ENCODE measurements at regions not wholly inside any gene's neighbourhood (a gene's known extent, or its start where the extent isn't known, plus 50 kb on each side); places are given as distances from the start of the nearest gene placed in this dataset.
"Not testable (repeated sequence)": the region's sequence is repeated elsewhere in the genome, so short reads cannot be mapped to it uniquely, and the experiment has no call there.

GRCh38 chr14:27881646-27882045 lies 884.9 kb upstream of the FOXG1 start:
- DNase-seq (no peak), ATAC-seq (ENCODE audit: low read depth in 2 of 2) (no peak)
- Mint-ChIP-seq H3K9me3 (peaks cover 0 to 16% (median 5%) of the 10 kb centered on the region in 7 donors), H3K27ac (no peak overlapping the region), H3K27me3 (no peaks in the 10 kb centered on the region), H3K4me3 (no peak overlapping the region), H3K4me1 (no peaks in the 10 kb centered on the region), H3K36me3 (no peaks in the 10 kb centered on the region)

- Mint-ChIP-seq H3K36me3 (no peaks in the 10 kb centered on the region), H3K9me3 (peaks cover 0 to 13% (median 4%) of the 10 kb centered on the region in 7 donors), H3K4me1 (no peaks in the 10 kb centered on the region), H3K4me3 (no peak overlapping the region), H3K27me3 (no peaks in the 10 kb centered on the region), H3K27ac (peak overlapping the region in 1 of 6 donors; percentile 5)
- no peak for DNase-seq
- ATAC-seq (ENCODE audit: low read depth in 2 of 2) = no peak
These were observed 880.3 kb upstream of the FOXG1 start for GRCh38 chr14:27886256-27886655.

- Mint-ChIP-seq H3K27ac (no peak overlapping the region), H3K4me1 (no peaks in the 10 kb centered on the region), H3K9me3 (peaks cover 0 to 8% (median 3%) of the 10 kb centered on the region in 7 donors), H3K27me3 (no peaks in the 10 kb centered on the region), H3K4me3 (no peak overlapping the region), H3K36me3 (no peaks in the 10 kb centered on the region)
- DNase-seq (no peak), ATAC-seq (ENCODE audit: low read depth in 2 of 2) (no peak)
These were observed 876.3 kb upstream of the FOXG1 start for GRCh38 chr14:27890259-27890658.

- H3K27ac Mint-ChIP-seq; H3K4me1 Mint-ChIP-seq; DNase-seq; H3K27me3 Mint-ChIP-seq; ATAC-seq (ENCODE audit: low read depth in 2 of 2); H3K36me3 Mint-ChIP-seq; H3K4me3 Mint-ChIP-seq; H3K9me3 Mint-ChIP-seq: not testable (repeated sequence)
These were observed 858.1 kb upstream of the FOXG1 start for GRCh38 chr14:27908484-27908883.

GRCh38 chr14:27916326-27916725 lies 850.3 kb upstream of the FOXG1 start:
- no peak overlapping the region for H3K4me3 Mint-ChIP-seq
- ATAC-seq (ENCODE audit: low read depth in 2 of 2) (no peak), DNase-seq (no peak)
- H3K4me1 Mint-ChIP-seq = no peaks in the 10 kb centered on the region
- peaks cover 0 to 18% (median 8%) of the 10 kb centered on the region in 7 donors for H3K9me3 Mint-ChIP-seq
- H3K27me3 Mint-ChIP-seq = no peaks in the 10 kb centered on the region
- H3K27ac Mint-ChIP-seq = no peak overlapping the region
- no peaks in the 10 kb centered on the region for H3K36me3 Mint-ChIP-seq

- DNase-seq (no peak), ATAC-seq (ENCODE audit: low read depth in 2 of 2) (no peak)
- no peaks in the 10 kb centered on the region for H3K27me3 Mint-ChIP-seq
- H3K9me3 Mint-ChIP-seq = peaks cover 2 to 17% (median 10%) of the 10 kb centered on the region in 7 donors
- no peaks in the 10 kb centered on the region for H3K36me3 Mint-ChIP-seq
- no peak overlapping the region for H3K27ac Mint-ChIP-seq
- no peak overlapping the region for H3K4me3 Mint-ChIP-seq
- no peaks in the 10 kb centered on the region for H3K4me1 Mint-ChIP-seq
These were observed 848.7 kb upstream of the FOXG1 start for GRCh38 chr14:27917896-27918295.

GRCh38 chr14:27927519-27927918 lies 839.1 kb upstream of the FOXG1 start:
- H3K4me1 Mint-ChIP-seq = no peaks in the 10 kb centered on the region
- peaks cover 0 to 8% (median under 1%) of the 10 kb centered on the region in 7 donors for H3K9me3 Mint-ChIP-seq
- ATAC-seq (ENCODE audit: low read depth in 2 of 2) = no peak
- H3K4me3 Mint-ChIP-seq = no peak overlapping the region
- no peak overlapping the region for H3K27ac Mint-ChIP-seq
- no peak for DNase-seq
- H3K27me3 Mint-ChIP-seq = no peaks in the 10 kb centered on the region
- no peaks in the 10 kb centered on the region for H3K36me3 Mint-ChIP-seq

- Mint-ChIP-seq H3K27ac (no peak overlapping the region), H3K4me3 (no peak overlapping the region), H3K9me3 (peaks cover 0 to 13% (median 5%) of the 10 kb centered on the region in 7 donors), H3K36me3 (no peaks in the 10 kb centered on the region), H3K4me1 (no peaks in the 10 kb centered on the region), H3K27me3 (no peaks in the 10 kb centered on the region)
- DNase-seq (no peak), ATAC-seq (ENCODE audit: low read depth in 2 of 2) (no peak)
These were observed 836.7 kb upstream of the FOXG1 start for GRCh38 chr14:27929797-27930347.

- no peaks in the 10 kb centered on the region for H3K36me3 Mint-ChIP-seq
- DNase-seq (no peak), ATAC-seq (ENCODE audit: low read depth in 2 of 2) (no peak)
- H3K4me1 Mint-ChIP-seq = no peaks in the 10 kb centered on the region
- H3K27me3 Mint-ChIP-seq = no peaks in the 10 kb centered on the region
- no peak overlapping the region for H3K4me3 Mint-ChIP-seq
- no peak overlapping the region for H3K27ac Mint-ChIP-seq
- peaks cover 2 to 14% (median 7%) of the 10 kb centered on the region in 7 donors for H3K9me3 Mint-ChIP-seq
These were observed 828.2 kb upstream of the FOXG1 start for GRCh38 chr14:27938392-27938791.

GRCh38 chr14:27945512-27945911 lies 821.1 kb upstream of the FOXG1 start:
- ATAC-seq (ENCODE audit: low read depth in 2 of 2) = no peak
- no peaks in the 10 kb centered on the region for H3K4me1 Mint-ChIP-seq
- no peak for DNase-seq
- no peaks in the 10 kb centered on the region for H3K36me3 Mint-ChIP-seq
- peaks cover 0 to 7% (median under 1%) of the 10 kb centered on the region in 7 donors for H3K9me3 Mint-ChIP-seq
- no peak overlapping the region for H3K4me3 Mint-ChIP-seq
- H3K27me3 Mint-ChIP-seq = no peaks in the 10 kb centered on the region
- H3K27ac Mint-ChIP-seq = no peak overlapping the region

- Mint-ChIP-seq H3K36me3 (no peaks in the 10 kb centered on the region), H3K4me3 (no peak overlapping the region), H3K4me1 (no peaks in the 10 kb centered on the region), H3K27ac (no peak overlapping the region), H3K9me3 (peaks cover 0 to 7% (median 5%) of the 10 kb centered on the region in 7 donors), H3K27me3 (no peaks in the 10 kb centered on the region)
- DNase-seq (no peak), ATAC-seq (ENCODE audit: low read depth in 2 of 2) (no peak)
These were observed 807.8 kb upstream of the FOXG1 start for GRCh38 chr14:27958757-27959156.

- Mint-ChIP-seq H3K9me3 (peaks cover 0 to 6% (median under 1%) of the 10 kb centered on the region in 7 donors), H3K4me1 (no peaks in the 10 kb centered on the region), H3K36me3 (no peaks in the 10 kb centered on the region), H3K4me3 (no peak overlapping the region), H3K27me3 (no peaks in the 10 kb centered on the region), H3K27ac (no peak overlapping the region)
- DNase-seq = no peak
- no peak for ATAC-seq (ENCODE audit: low read depth in 2 of 2)
These were observed 770.9 kb upstream of the FOXG1 start for GRCh38 chr14:27995691-27996090.

- no peak overlapping the region for H3K4me3 Mint-ChIP-seq
- peaks cover 0 to 13% (median 7%) of the 10 kb centered on the region in 7 donors for H3K9me3 Mint-ChIP-seq
- DNase-seq (no peak), ATAC-seq (ENCODE audit: low read depth in 2 of 2) (no peak)
- no peaks in the 10 kb centered on the region for H3K4me1 Mint-ChIP-seq
- H3K27ac Mint-ChIP-seq = no peak overlapping the region
- no peaks in the 10 kb centered on the region for H3K27me3 Mint-ChIP-seq
- no peaks in the 10 kb centered on the region for H3K36me3 Mint-ChIP-seq
These were observed 765.6 kb upstream of the FOXG1 start for GRCh38 chr14:28001002-28001401.

- no peak overlapping the region for H3K4me3 Mint-ChIP-seq
- DNase-seq (no peak), ATAC-seq (ENCODE audit: low read depth in 2 of 2) (no peak)
- peaks cover 0 to 8% (median 3%) of the 10 kb centered on the region in 7 donors for H3K9me3 Mint-ChIP-seq
- H3K27ac Mint-ChIP-seq = no peak overlapping the region
- no peaks in the 10 kb centered on the region for H3K4me1 Mint-ChIP-seq
- H3K27me3 Mint-ChIP-seq = no peaks in the 10 kb centered on the region
- no peaks in the 10 kb centered on the region for H3K36me3 Mint-ChIP-seq
These were observed 753.8 kb upstream of the FOXG1 start for GRCh38 chr14:28012629-28013415.

Data from naive B cell (primary cell).